Endothelial cell (in vitro differentiated cells): ENCODE measurements at regions not wholly inside any gene's neighbourhood (a gene's known extent, or its start where the extent isn't known, plus 50 kb on each side); places are given as distances from the start of the nearest gene placed in this dataset.
A peak's percentile ranks its signal among the peaks of the same experiment; 100 is the strongest.

Experiments used
- DNase-seq: peaks from one replicate; pipeline ENCODE4 v3.0.0; 2021; ENCODE audit warnings: low spot score
- H3K27ac Mint-ChIP-seq: one replicate; pipeline ENCODE4 v1.8.0; 2021; ENCODE audit warnings: mixed read lengths, inconsistent platforms; ENCODE audit not compliant: unreplicated experiment
- H3K27me3 Mint-ChIP-seq: one replicate; pipeline ENCODE4 v1.8.0; 2021; ENCODE audit warnings: mild to moderate bottlenecking, moderate library complexity, mixed read lengths, inconsistent platforms; ENCODE audit not compliant: unreplicated experiment
- H3K36me3 Mint-ChIP-seq: one replicate; pipeline ENCODE4 v1.8.0; 2021; ENCODE audit warnings: mild to moderate bottlenecking, low read depth, mixed read lengths, inconsistent platforms; ENCODE audit not compliant: unreplicated experiment
- H3K4me1 Mint-ChIP-seq: one replicate; pipeline ENCODE4 v1.8.0; 2021; ENCODE audit warnings: mild to moderate bottlenecking, mixed read lengths, inconsistent platforms; ENCODE audit not compliant: unreplicated experiment
- H3K4me3 Mint-ChIP-seq: one replicate; pipeline ENCODE4 v1.8.0; 2021; ENCODE audit warnings: mild to moderate bottlenecking, mixed read lengths, inconsistent platforms; ENCODE audit not compliant: unreplicated experiment
- H3K9me3 Mint-ChIP-seq: one replicate; pipeline ENCODE4 v1.8.0; 2021; ENCODE audit warnings: mixed read lengths, inconsistent platforms; ENCODE audit not compliant: unreplicated experiment
- CTCF ChIP-seq: fragments of 200-600 bp; sonication (generic); IDR thresholded peaks from one replicate; pipeline ENCODE4 v1.5.0; 2021; ENCODE audit warnings: antibody characterized with exemption; ENCODE audit not compliant: unreplicated experiment

- Mint-ChIP-seq H3K36me3 (peaks cover 4% of the 10 kb centered on the region), H3K4me3 (peak overlapping the region; percentile 96), H3K27me3 (peaks cover 8% of the 10 kb centered on the region), H3K27ac (no peak overlapping the region), H3K9me3 (no peaks in the 10 kb centered on the region), H3K4me1 (peaks cover 7% of the 10 kb centered on the region)
- DNase-seq: peak; percentile 97
- peak; percentile 95 for TF ChIP-seq CTCF
These were observed 206.9 kb upstream of the PKDCC start for GRCh38 chr2:41840702-41841551.

GRCh38 chr2:41846962-41847361, 200.9 kb upstream of the PKDCC start:
- no peak for DNase-seq
- Mint-ChIP-seq H3K27me3 (no peaks in the 10 kb centered on the region), H3K27ac (no peak overlapping the region), H3K36me3 (no peaks in the 10 kb centered on the region), H3K4me3 (no peak overlapping the region), H3K9me3 (no peaks in the 10 kb centered on the region), H3K4me1 (no peaks in the 10 kb centered on the region)
- no peak for TF ChIP-seq CTCF

GRCh38 chr2:41847744-41848441, 199.9 kb upstream of the PKDCC start:
- no peak for TF ChIP-seq CTCF
- Mint-ChIP-seq H3K27me3 (no peaks in the 10 kb centered on the region), H3K27ac (no peak overlapping the region), H3K36me3 (no peaks in the 10 kb centered on the region), H3K4me3 (no peak overlapping the region), H3K4me1 (no peaks in the 10 kb centered on the region), H3K9me3 (no peaks in the 10 kb centered on the region)
- no peak for DNase-seq

DNA sequence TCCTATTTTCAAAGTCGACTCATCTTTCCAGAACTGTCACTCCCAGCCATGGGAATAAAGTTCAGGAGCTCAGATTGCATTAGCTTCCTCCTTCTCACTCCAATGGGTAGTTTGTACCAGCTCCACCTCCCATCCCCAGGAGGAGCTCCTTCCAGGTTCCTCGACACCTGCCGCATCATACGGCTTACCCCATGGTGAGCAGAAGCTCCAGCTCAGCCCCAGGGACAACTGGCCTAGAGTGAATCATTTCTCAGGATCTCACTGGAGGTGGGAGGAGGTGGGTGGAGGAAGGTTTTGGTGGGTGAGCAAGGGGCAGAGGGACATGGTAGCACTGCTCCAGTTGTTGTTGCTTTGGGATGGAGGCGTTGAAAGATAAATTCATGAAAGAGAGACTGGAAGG, 196.3 kb upstream of the PKDCC start:
- no peak for DNase-seq
- Mint-ChIP-seq H3K4me1 (no peaks in the 10 kb centered on the region), H3K27ac (no peak overlapping the region), H3K4me3 (no peak overlapping the region), H3K9me3 (no peaks in the 10 kb centered on the region), H3K27me3 (no peaks in the 10 kb centered on the region), H3K36me3 (no peaks in the 10 kb centered on the region)
- TF ChIP-seq CTCF: no peak
